Retinal pigment epithelial cell (primary cell): ENCODE measurements at regions not wholly inside any gene's neighbourhood (a gene's known extent, or its start where the extent isn't known, plus 50 kb on each side); places are given as distances from the start of the nearest gene placed in this dataset.

Experiments
- DNase-seq: peaks from one replicate; pipeline ENCODE4 v3.0.0-alpha.2; 2010; ENCODE audit warnings: low read depth
- H3K4me3 ChIP-seq: 2 replicates; pipeline ENCODE4 v1.5.1; 2011; ENCODE audit warnings: mild to moderate bottlenecking, low read length, control low read depth, moderate library complexity
- CTCF ChIP-seq: conservative IDR thresholded peaks from 2 replicates; pipeline ENCODE4 v1.5.1; 2011; ENCODE audit warnings: low read depth, low read length, control low read depth, inconsistent platforms

- DNase-seq: no peak
- TF ChIP-seq CTCF: no peak
- no peak overlapping the region for H3K4me3 ChIP-seq
Observed at GRCh38 chr2:238744951-238745350, 102.9 kb upstream of the TWIST2 start.

- no peak for DNase-seq
- H3K4me3 ChIP-seq: no peak overlapping the region
- no peak for TF ChIP-seq CTCF
Observed at GRCh38 chr2:238745997-238746396, 101.9 kb upstream of the TWIST2 start.

- no peak for TF ChIP-seq CTCF
Observed at GRCh38 chr2:238747114-238747513, 100.8 kb upstream of the TWIST2 start.

GRCh38 chr2:238747557-238747956 is 100.3 kb upstream of the TWIST2 start:
- no peak for TF ChIP-seq CTCF
- H3K4me3 ChIP-seq: no peak overlapping the region
- no peak for DNase-seq

More at GRCh38 chr2:238747114-238747513, 100.8 kb upstream of the TWIST2 start:
- H3K4me3 ChIP-seq: no peak overlapping the region
- DNase-seq: no peak

- no peak for TF ChIP-seq CTCF
- H3K4me3 ChIP-seq: no peak overlapping the region
Observed at GRCh38 chr2:238750212-238750904, 97.5 kb upstream of the TWIST2 start.

GRCh38 chr2:238754259-238754658 is 93.6 kb upstream of the TWIST2 start:
- H3K4me3 ChIP-seq: no peak overlapping the region
- TF ChIP-seq CTCF: no peak
- DNase-seq: no peak

More at GRCh38 chr2:238750212-238750904, 97.5 kb upstream of the TWIST2 start:
- no peak for DNase-seq

GRCh38 chr2:238761868-238762267 is 86.0 kb upstream of the TWIST2 start:
- no peak for TF ChIP-seq CTCF
- no peak for DNase-seq
- H3K4me3 ChIP-seq: no peak overlapping the region
